ENCODE measurements at regions not wholly inside any gene's neighbourhood (a gene's known extent, or its start where the extent isn't known, plus 50 kb on each side); places are given as distances from the start of the nearest gene placed in this dataset.

DNA sequence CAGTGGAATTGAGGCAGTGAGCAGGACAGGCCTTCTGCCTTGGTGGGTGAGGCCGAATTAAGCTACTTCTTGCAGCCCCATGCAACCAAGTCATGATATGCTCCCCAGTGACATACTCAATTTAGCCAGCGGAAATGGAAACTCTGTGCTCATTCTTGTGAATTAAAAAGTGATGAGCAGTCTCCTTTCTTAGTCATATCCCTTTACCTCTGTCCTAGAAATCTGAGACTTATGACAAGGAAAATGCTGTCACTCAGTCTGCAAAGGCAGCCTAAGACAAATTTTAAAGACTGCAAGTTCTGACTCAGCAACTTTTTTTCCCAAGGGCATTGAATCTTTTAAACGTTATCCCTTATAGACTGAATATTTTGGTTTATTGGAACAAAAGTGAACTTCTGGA is 218.2 kb downstream of the SH3BP4 start:
- no peak for DNase-seq

- DNase-seq = no peak
Observed at GRCh38 chr2:235170536-235171521, 219.0 kb downstream of the SH3BP4 start.

- no peak for DNase-seq
Observed at GRCh38 chr2:235171550-235172031, 219.8 kb downstream of the SH3BP4 start.

DNA sequence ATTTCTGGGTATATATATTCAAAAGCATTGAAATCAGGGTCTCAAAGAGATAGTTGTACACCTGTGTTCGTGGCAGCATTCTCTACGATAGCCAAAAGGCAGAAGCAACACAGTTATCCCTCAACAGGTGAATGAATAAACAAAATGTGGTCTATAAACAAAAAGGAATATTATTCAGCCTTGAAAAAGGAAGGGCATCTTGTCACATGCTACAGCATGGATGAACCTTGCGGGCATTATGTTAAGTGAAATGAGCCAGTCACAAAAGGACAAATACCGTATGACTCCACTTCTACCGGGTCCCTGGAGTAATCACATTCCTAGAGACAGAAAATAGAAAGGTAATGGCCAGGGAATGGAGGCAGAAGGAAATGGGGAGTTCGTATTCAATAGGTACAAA is 228.8 kb downstream of the SH3BP4 start:
- DNase-seq = no peak

DNA sequence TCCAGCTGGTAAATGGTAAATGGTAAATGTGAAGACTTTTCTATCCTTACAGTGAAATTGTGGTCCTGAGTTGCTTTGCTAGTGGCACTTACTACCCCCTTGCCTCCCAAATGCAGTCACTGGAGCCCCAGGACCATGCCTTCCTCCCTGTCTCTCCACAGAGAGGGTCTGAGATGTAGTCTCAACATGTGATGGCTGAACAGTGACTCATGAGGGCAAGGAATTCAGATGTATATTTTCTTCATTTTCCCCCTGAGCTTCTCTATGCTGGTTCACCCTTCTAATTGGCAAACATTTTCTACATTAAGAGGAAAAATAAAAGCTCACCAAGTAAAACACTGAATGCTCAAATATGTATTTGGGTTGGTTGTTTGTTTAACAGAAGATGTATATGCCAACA is 232.0 kb downstream of the SH3BP4 start:
- no peak for DNase-seq

DNA sequence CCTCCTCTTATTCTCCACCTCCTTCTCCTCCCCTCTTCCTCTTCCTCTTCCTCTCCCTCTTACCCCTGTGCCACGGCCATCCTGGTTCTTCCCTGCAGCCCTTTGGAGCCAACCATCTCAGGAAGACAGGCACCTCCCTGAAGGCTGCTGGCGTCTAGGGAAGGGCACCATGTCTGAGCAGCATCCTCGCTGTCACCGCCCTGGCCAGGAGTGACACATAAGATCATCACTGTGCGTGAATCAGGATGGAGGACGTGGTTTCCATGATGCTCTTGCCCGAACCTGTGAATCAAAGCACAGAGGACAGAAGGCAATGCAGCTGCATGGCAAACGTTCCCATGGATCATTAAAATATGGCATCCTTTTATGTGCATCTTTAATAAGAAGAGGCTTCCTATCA is 236.0 kb downstream of the SH3BP4 start:
- DNase-seq = no peak

DNA sequence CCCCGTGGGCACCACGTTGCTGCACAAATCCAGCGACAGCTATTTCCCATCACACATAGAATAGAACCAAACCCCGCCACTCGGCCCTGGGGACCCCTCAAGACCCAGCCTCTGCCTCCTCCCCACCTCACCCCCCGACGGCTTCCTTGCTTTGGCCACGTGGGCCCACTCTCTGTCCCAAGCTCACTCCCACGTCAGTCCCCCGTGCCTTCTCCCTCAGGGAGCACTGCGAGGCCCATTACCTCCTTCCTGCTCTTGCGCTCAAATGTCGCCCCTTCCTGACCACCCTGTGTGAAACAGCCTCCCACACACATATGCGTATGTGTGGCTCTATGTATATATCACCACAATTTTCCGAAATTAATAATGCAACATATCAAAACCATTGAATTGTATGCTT is 239.7 kb downstream of the SH3BP4 start:
- no peak for DNase-seq

DNA sequence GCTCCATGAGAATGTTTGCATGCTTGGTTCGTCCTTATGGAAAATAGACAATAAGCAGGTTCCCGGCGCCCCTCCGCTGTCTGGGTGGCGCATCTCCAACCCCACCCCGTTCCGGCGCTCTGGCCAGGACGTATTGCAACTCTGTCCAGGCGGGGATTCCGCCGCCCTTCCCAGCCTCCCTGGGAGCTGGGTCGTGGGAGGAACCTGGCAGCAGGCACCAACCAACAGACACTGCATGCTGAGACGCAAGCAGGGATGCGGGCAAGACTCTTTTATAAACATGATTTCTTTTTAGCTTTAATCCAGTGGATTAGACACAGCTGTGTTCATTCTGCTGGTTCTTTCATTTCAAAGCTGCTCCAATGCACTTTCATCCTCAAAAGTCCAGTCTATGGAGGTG is 240.2 kb downstream of the SH3BP4 start:
- DNase-seq = peak; percentile 29

DNA sequence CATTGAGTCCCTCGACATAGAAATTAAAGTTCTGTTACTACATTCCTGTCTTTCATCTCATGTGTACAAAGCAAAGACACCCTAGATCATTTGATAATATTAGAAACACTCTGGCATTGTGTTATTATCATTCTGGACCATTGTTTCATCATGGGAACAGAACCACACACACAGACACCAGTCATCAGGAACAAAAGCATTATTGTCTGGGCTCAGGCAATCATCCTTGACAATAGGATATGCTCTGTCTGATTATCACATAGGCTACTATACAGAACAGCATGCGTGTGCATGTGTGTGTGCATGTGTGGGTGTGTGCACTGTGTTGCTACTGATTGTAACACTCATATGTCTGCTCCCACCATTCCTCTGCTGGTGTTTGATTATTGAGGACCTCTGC is 242.5 kb downstream of the SH3BP4 start:
- no peak for DNase-seq

- DNase-seq = no peak
Observed at GRCh38 chr2:235194836-235195235, 243.0 kb downstream of the SH3BP4 start.

DNA sequence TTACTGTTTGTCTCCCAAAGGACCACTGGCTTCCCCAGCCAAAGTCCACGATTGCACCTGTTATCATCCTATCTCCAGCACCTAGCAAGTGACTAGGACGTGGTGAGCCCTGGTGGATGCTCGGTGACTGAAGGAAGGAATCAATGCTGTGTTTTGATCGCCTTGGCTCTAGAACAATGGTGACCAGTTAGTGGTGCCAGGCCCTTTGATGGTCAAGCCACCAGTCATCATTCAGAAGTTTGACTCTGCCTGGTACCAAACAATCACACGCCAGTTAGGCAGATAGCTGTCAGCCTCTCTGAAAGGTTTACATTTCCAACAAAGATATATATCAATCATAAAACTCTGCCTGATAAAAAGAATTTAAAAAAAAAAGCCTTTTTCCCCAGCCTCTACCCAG is 244.1 kb downstream of the SH3BP4 start:
- DNase-seq = no peak

DNA sequence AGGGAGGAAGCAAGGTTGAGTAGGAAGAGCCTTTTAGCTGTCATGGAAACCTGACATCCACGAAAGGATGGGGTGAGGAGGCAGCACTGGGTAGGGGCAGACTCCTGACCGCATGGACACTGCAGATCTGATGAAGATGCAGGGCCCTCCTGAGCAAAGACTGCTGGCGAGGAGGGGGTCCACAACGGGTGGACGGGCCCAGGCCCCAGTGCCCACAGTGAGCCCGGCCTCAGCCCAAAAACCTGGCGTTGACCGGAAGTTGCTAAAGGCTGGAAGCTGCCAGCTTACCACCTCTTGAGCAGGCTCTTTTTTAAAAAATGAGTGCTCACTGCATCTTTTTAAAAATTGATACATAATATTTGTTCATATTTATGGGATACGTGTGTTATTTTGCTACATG is 247.3 kb downstream of the SH3BP4 start:
- DNase-seq = no peak

DNA sequence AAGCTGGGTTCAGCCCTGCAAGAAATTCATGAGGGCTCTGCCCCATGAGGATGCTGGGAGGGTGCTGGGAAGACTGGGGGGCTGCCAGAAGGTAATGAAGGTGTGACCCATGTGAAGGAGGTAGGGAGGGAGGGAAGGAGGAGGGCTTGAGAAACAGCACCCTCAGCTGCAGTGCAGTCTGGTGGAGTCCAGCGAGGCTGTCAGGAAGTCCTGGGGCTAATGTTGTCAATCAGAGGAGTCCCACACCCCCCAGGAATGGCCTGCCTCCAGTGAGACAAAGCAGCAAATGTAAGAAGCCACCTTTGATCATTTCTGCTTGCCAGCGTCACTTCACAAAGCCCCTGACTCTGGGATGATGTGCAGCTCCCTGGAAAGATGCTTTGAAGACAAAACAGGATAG is 248.4 kb downstream of the SH3BP4 start:
- DNase-seq = no peak

DNA sequence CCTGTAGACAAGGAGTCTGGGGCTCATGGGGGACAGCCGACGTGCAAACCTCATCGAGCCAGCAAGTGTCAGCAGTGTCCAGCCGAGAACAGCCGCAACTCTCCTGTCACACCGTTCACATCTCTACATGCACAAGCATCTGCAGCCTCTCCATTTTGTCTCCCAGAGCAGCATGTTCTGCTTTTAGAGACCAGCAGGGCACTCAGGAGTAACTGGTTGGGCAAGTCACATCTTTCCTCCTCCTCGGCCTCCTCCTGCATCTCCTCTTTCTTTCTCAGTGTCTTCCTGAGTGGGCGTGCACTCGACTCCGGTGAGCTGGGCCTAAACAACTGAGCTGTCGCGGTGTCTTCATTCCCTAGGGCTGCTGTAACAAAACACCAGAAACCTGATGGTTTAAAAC is 249.9 kb downstream of the SH3BP4 start:
- peak; percentile 22 for DNase-seq

DNA sequence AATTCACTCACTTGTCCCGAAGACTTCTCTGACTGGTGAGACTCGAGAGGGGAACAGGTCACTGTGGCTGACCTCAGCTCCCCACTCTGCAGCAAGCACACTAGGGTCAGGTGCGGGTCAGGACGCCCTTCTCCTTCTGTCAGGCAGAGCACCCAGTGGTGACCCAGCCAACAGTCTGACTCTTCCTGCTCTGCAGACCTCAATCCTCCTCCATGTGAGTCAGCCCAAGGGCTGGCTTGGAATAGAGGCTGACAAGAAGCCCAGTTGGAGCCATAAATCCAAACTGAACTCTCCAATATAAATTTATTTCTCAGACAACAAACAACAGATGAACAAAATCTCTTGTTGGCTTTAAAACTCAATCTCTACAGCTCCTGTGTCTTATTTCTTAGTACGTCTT is 253.1 kb downstream of the SH3BP4 start:
- DNase-seq = no peak

DNA sequence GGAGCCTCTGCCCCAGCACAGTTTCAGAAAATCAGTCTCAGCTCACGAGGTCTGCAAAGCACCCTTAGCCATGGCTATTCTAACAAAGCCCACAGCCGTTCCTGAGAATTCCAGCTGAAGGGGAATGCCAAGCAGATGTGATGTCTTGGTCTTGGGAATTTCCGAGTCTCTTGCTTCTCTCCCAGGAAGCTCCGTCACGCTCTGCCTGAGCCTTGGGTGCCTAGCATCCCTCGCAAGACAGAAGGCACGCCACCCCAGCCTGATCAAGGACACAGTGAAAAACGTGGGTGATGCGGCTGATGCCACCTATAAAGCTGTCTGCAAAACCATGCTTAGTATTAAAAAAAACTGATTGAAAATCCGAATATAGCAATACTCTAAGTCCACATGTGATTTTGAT is 254.6 kb downstream of the SH3BP4 start:
- DNase-seq = no peak

- DNase-seq = no peak
Observed at GRCh38 chr2:235206980-235207579, 255.3 kb downstream of the SH3BP4 start.

- DNase-seq = no peak
Observed at GRCh38 chr2:235211056-235211455, 259.2 kb downstream of the SH3BP4 start.

- DNase-seq = no peak
Observed at GRCh38 chr2:235212501-235213158, 260.8 kb downstream of the SH3BP4 start.

DNA sequence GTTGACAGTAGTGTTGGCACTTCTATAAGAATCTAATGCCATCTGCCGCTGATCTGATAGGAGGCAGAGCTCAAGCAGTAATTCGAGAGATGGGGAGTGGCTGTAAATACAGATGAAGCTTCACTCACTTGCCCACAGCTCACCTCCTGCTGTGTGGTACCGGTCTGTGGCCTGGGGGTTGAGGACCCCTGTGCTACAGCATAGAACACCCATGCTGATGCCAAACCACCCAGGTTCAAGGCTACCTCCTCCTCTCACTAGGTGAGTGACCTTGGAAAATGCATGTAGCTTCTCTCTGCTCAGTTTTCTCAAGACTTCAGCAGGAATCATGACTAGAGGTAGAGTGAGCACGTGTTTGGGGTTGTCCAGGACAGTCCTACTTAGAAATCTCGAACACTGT is 263.4 kb downstream of the SH3BP4 start:
- DNase-seq = no peak

DNA sequence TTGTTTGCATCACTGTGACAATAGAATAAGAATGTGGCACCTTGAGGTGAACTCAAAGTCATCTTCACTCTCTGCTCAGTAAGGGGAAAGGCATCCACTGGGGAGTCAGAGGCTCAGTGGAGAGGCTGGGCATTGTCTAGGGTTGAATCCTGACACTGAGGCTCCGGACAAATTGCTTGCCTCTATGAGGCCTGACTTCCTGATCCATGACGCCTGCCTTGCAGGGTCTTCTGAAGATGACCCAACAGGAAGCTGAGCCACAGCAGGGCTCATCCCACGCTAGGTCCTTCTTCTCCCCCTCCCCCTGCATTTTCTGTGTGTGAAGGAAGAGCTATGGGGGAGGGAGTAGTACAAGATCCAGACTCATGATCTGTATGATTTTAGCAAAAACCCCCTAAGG is 265.1 kb downstream of the SH3BP4 start:
- no peak for DNase-seq

DNA sequence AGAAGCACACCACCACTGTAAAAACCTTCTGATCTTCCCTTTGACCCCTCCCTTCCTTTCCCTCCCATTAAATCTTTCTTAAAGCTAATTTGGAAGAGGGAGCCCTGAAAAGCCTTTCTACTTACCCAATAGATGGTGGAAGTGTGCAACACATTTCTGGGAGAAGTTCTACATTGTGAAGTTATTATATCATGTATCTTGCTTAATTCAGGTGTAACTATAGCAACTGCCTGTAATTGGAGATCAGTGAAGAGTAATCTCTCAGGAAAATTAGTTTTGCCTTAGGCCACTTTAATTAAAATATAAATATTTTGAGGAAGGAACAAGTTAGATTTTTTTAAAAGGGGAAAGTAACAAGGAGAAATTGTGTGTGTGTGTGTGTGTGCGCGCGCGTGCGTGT is 266.0 kb downstream of the SH3BP4 start:
- DNase-seq = no peak

DNA sequence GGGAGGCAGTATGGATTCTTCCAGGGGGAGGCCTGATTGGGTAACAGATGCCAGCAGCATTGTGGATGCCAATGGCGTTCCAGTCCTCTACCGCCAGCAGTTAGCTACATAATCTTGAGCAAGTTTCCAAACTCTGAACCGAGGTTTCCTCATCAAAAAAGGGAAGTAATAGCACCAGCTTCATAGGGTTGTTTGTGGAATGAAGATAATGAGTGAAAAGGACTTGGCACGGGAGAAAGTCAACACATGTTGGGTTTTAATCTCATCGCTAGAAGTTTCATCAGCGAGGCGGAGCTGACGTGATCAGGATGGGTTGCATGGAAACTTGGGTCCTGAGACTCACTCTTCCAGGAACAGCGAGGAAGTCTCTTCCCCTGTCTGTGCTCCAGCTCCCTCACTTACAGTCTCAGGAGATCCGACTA is 266.7 kb downstream of the SH3BP4 start:
- DNase-seq = no peak
